Neural progenitor cell (in vitro differentiated cells): ENCODE measurements at regions not wholly inside any gene's neighbourhood (a gene's known extent, or its start where the extent isn't known, plus 50 kb on each side); places are given as distances from the start of the nearest gene placed in this dataset.

Source experiments
- DNase-seq: peaks from one replicate; pipeline ENCODE4 v3.0.0-alpha.2; 2016; ENCODE audit warnings: low spot score
- H2AFZ ChIP-seq: fragments of 200-600 bp; sonication (generic); replicated peaks from 2 replicates; pipeline ENCODE4 v1.6.1; 2016; ENCODE audit warnings: antibody characterized with exemption
- H3F3A ChIP-seq: fragments of 200-600 bp; sonication (generic); 2 replicates; pipeline ENCODE4 v1.6.1; 2016; ENCODE audit warnings: antibody characterized with exemption, low read depth
- H3K27ac ChIP-seq: fragments of 200-600 bp; sonication (generic); 2 replicates; pipeline ENCODE4 v1.5.1; 2016; ENCODE audit warnings: mild to moderate bottlenecking
- H3K27me3 ChIP-seq: fragments of 200-600 bp; sonication (generic); 2 replicates; pipeline ENCODE4 v1.6.1; 2016; ENCODE audit warnings: mild to moderate bottlenecking, moderate library complexity
- H3K36me3 ChIP-seq: fragments of 200-600 bp; sonication (generic); 2 replicates; pipeline ENCODE4 v1.5.1; 2016
- H3K4me1 ChIP-seq: fragments of 200-600 bp; sonication (generic); 2 replicates; pipeline ENCODE4 v1.6.1; 2016; ENCODE audit warnings: mixed run types
- H3K4me2 ChIP-seq: fragments of 200-600 bp; sonication (generic); 2 replicates; pipeline ENCODE4 v1.6.1; 2016
- H3K4me3 ChIP-seq: fragments of 200-600 bp; sonication (generic); 2 replicates; pipeline ENCODE4 v1.5.1; 2016
- H3K79me2 ChIP-seq: fragments of 200-600 bp; sonication (generic); 2 replicates; pipeline ENCODE4 v1.6.1; 2016; ENCODE audit warnings: low read depth
- H3K9ac ChIP-seq: fragments of 200-600 bp; sonication (generic); 2 replicates; pipeline ENCODE4 v1.6.1; 2016
- H3K9me3 ChIP-seq: fragments of 200-600 bp; sonication (generic); 2 replicates; pipeline ENCODE4 v1.5.1; 2016; ENCODE audit warnings: low read depth
- H4K20me1 ChIP-seq: fragments of 200-600 bp; sonication (generic); 2 replicates; pipeline ENCODE4 v1.6.1; 2016; ENCODE audit warnings: low read depth
- H3K27ac Mint-ChIP-seq: 3 replicates; pipeline ENCODE4 v1.8.0; 2021; ENCODE audit warnings: mixed read lengths
- H3K27me3 Mint-ChIP-seq: 2 replicates; pipeline ENCODE4 v1.8.0; 2022; ENCODE audit warnings: low read depth, mild to moderate bottlenecking, inconsistent platforms, moderate library complexity, mixed read lengths; ENCODE audit not compliant: insufficient read depth
- H3K36me3 Mint-ChIP-seq: 3 replicates; pipeline ENCODE4 v1.8.0; 2021; ENCODE audit warnings: mixed read lengths
- H3K4me1 Mint-ChIP-seq: 3 replicates; pipeline ENCODE4 v1.8.0; 2021; ENCODE audit warnings: mixed read lengths
- H3K4me3 Mint-ChIP-seq: 3 replicates; pipeline ENCODE4 v1.8.0; 2021; ENCODE audit warnings: mild to moderate bottlenecking, moderate library complexity, mixed read lengths
- H3K9me3 Mint-ChIP-seq: 3 replicates; pipeline ENCODE4 v1.8.0; 2020; ENCODE audit warnings: mixed read lengths
- CTCF ChIP-seq: fragments of 200-600 bp; sonication (generic); IDR thresholded peaks from 2 replicates; pipeline ENCODE4 v1.5.1; 2017; ENCODE audit warnings: antibody characterized with exemption, mild to moderate bottlenecking
- EZH2 ChIP-seq: fragments of 200-600 bp; sonication (generic); IDR thresholded peaks from 2 replicates; pipeline ENCODE4 v1.6.1; 2017; ENCODE audit warnings: antibody characterized with exemption, mild to moderate bottlenecking, moderate library complexity
- EZH2phosphoT487 ChIP-seq: fragments of 200-600 bp; sonication (generic); IDR thresholded peaks from 2 replicates; pipeline ENCODE4 v1.6.1; 2017; ENCODE audit warnings: antibody characterized with exemption

- H3K4me1 ChIP-seq, result no peaks in the 10 kb centered on the region
- no peaks in the 10 kb centered on the region for H3F3A ChIP-seq
- DNase-seq, result no peak
- Mint-ChIP-seq H3K36me3 (no peaks in the 10 kb centered on the region), H3K9me3 (peaks cover 3% of the 10 kb centered on the region), H3K4me3 (no peak overlapping the region), H3K27ac (peak overlapping the region; percentile 92), H3K27me3 (no peaks in the 10 kb centered on the region), H3K4me1 (peaks cover 9% of the 10 kb centered on the region)
- H2AFZ ChIP-seq, result peak overlapping the region; percentile 89
- TF ChIP-seq EZH2 (no peak), EZH2phosphoT487 (no peak), CTCF (no peak)
- no peaks in the 10 kb centered on the region for H3K79me2 ChIP-seq
- no peaks in the 10 kb centered on the region for H4K20me1 ChIP-seq
- H3K36me3 ChIP-seq, result no peaks in the 10 kb centered on the region
- H3K4me2 ChIP-seq, result peak overlapping the region; percentile 42
- H3K27me3 ChIP-seq, result no peaks in the 10 kb centered on the region
- H3K27ac ChIP-seq, result no peak overlapping the region
- H3K4me3 ChIP-seq, result no peak overlapping the region
- no peaks in the 10 kb centered on the region for H3K9me3 ChIP-seq
- no peak overlapping the region for H3K9ac ChIP-seq
Observed at GRCh38 chr11:127362754-127363308, 362.3 kb upstream of the KIRREL3 start.

GRCh38 chr11:127358160-127358559, 357.6 kb upstream of the KIRREL3 start:
- H3K4me2 ChIP-seq, result no peak overlapping the region
- H3K79me2 ChIP-seq, result no peaks in the 10 kb centered on the region
- DNase-seq, result no peak
- H3K27me3 ChIP-seq, result no peaks in the 10 kb centered on the region
- peaks cover 3% of the 10 kb centered on the region for H3K9me3 Mint-ChIP-seq
- no peak overlapping the region for H3K4me3 ChIP-seq
- H2AFZ ChIP-seq, result no peak overlapping the region
- TF ChIP-seq EZH2 (no peak), EZH2phosphoT487 (no peak), CTCF (no peak)
- H3K27ac Mint-ChIP-seq, result no peak overlapping the region
- no peaks in the 10 kb centered on the region for H3K36me3 ChIP-seq
- H3K36me3 Mint-ChIP-seq, result no peaks in the 10 kb centered on the region
- no peaks in the 10 kb centered on the region for H3K4me1 ChIP-seq
- no peaks in the 10 kb centered on the region for H3F3A ChIP-seq
- H3K9me3 ChIP-seq, result no peaks in the 10 kb centered on the region
- H3K9ac ChIP-seq, result no peak overlapping the region
- H3K27ac ChIP-seq, result no peak overlapping the region
- peaks cover 9% of the 10 kb centered on the region for H3K4me1 Mint-ChIP-seq
- H3K27me3 Mint-ChIP-seq, result no peaks in the 10 kb centered on the region
- H4K20me1 ChIP-seq, result no peaks in the 10 kb centered on the region
- H3K4me3 Mint-ChIP-seq, result no peak overlapping the region

GRCh38 chr11:127350476-127350875, 349.9 kb upstream of the KIRREL3 start:
- Mint-ChIP-seq H3K27me3 (no peaks in the 10 kb centered on the region), H3K4me1 (peaks cover 6% of the 10 kb centered on the region), H3K9me3 (peaks cover 11% of the 10 kb centered on the region), H3K36me3 (no peaks in the 10 kb centered on the region), H3K27ac (no peak overlapping the region), H3K4me3 (no peak overlapping the region)
- H3K36me3 ChIP-seq, result no peaks in the 10 kb centered on the region
- H3K79me2 ChIP-seq, result no peaks in the 10 kb centered on the region
- no peaks in the 10 kb centered on the region for H3F3A ChIP-seq
- TF ChIP-seq EZH2 (no peak), CTCF (no peak), EZH2phosphoT487 (no peak)
- no peak overlapping the region for H3K4me2 ChIP-seq
- H3K9ac ChIP-seq, result no peak overlapping the region
- no peak overlapping the region for H2AFZ ChIP-seq
- peaks cover 3% of the 10 kb centered on the region for H3K4me1 ChIP-seq
- no peaks in the 10 kb centered on the region for H4K20me1 ChIP-seq
- H3K9me3 ChIP-seq, result peaks cover 10% of the 10 kb centered on the region
- H3K27ac ChIP-seq, result no peak overlapping the region
- H3K4me3 ChIP-seq, result no peak overlapping the region
- no peak for DNase-seq
- H3K27me3 ChIP-seq, result no peaks in the 10 kb centered on the region
